ENCODE measurements at regions not wholly inside any gene's neighbourhood (a gene's known extent, or its start where the extent isn't known, plus 50 kb on each side); places are given as distances from the start of the nearest gene placed in this dataset.
"Not testable (repeated sequence)": the region's sequence is repeated elsewhere in the genome, so short reads cannot be mapped to it uniquely, and the experiment has no call there.

GRCh38 chr11:83349296-83349695 lies 63.1 kb upstream of the CCDC90B start:
- Histone ChIP-seq H2AFZ (no peak overlapping the region), H3K27ac (no peak overlapping the region), H3K27me3 (ENCODE audit: control insufficient read depth, insufficient read depth, low read length) (no peaks in the 10 kb centered on the region), H3K36me3 (ENCODE audit: control insufficient read depth, insufficient read depth, low read length) (no peaks in the 10 kb centered on the region), H3K9ac (no peak overlapping the region), H3K4me3 (ENCODE audit: low read depth, low read length) (no peak overlapping the region), H3K4me1 (no peaks in the 10 kb centered on the region), H3K9me3 (ENCODE audit: control insufficient read depth, low read length) (no peaks in the 10 kb centered on the region), H3K4me2 (ENCODE audit: low read length) (no peak overlapping the region), H3K79me2 (no peaks in the 10 kb centered on the region)
- TF ChIP-seq, protein P1, sequence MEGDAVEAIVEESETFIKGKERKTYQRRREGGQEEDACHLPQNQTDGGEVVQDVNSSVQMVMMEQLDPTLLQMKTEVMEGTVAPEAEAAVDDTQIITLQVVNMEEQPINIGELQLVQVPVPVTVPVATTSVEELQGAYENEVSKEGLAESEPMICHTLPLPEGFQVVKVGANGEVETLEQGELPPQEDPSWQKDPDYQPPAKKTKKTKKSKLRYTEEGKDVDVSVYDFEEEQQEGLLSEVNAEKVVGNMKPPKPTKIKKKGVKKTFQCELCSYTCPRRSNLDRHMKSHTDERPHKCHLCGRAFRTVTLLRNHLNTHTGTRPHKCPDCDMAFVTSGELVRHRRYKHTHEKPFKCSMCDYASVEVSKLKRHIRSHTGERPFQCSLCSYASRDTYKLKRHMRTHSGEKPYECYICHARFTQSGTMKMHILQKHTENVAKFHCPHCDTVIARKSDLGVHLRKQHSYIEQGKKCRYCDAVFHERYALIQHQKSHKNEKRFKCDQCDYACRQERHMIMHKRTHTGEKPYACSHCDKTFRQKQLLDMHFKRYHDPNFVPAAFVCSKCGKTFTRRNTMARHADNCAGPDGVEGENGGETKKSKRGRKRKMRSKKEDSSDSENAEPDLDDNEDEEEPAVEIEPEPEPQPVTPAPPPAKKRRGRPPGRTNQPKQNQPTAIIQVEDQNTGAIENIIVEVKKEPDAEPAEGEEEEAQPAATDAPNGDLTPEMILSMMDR (IDR thresholded peaks at IDR 0.05), result no peak

DNA sequence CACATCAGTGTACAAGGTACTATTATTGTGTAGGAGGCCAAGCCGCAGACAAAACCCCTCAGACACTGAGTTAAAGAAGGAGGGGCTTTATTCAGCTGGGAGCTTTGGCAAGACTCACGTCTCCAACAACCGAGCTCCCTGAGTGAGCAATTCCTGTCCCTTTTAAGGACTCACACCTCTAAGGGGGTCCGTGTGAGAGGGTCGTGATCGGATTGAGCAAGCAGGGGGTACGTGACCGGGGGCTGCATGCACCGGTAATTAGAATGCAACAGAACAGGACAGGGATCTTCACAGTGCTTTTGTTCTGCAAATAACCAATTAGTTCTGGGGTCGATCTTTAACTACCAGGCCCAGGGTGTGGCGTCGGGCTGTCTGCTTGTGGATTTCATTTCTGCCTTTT lies 60.5 kb upstream of the CCDC90B start:
- H3K27ac ChIP-seq; H3K9ac ChIP-seq; H3K4me1 ChIP-seq; H2AFZ ChIP-seq; H3K79me2 ChIP-seq; H3K27me3 ChIP-seq (ENCODE audit: control insufficient read depth, insufficient read depth, low read length); H3K9me3 ChIP-seq (ENCODE audit: control insufficient read depth, low read length); H3K4me3 ChIP-seq (ENCODE audit: low read depth, low read length); H3K4me2 ChIP-seq (ENCODE audit: low read length); H3K36me3 ChIP-seq (ENCODE audit: control insufficient read depth, insufficient read depth, low read length): not testable (repeated sequence)

DNA sequence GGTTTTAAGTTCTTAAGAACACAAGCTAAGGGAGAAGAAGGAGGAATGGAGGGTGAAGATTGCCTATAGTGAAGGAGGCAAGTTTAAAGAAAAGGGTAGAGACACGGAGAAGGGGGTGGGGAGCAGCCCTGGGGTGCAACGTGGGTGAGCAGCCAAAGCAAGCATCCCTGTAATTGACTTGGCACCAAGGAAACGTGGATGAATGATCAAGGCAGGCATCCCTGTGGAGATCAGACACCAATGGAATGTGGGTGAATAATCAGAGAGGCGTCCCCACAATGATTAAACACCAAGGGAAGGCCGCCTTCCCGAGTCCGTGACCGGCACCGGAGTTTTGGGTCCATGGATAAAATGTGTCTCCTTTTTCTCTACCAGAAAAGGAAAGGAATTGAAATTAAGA lies 58.4 kb upstream of the CCDC90B start:
- not testable (repeated sequence) for H3K36me3 ChIP-seq (ENCODE audit: control insufficient read depth, insufficient read depth, low read length); H3K4me3 ChIP-seq (ENCODE audit: low read depth, low read length); H3K79me2 ChIP-seq; H2AFZ ChIP-seq; H3K4me2 ChIP-seq (ENCODE audit: low read length); H3K27me3 ChIP-seq (ENCODE audit: control insufficient read depth, insufficient read depth, low read length); H3K9me3 ChIP-seq (ENCODE audit: control insufficient read depth, low read length); H3K4me1 ChIP-seq; H3K27ac ChIP-seq; H3K9ac ChIP-seq

DNA sequence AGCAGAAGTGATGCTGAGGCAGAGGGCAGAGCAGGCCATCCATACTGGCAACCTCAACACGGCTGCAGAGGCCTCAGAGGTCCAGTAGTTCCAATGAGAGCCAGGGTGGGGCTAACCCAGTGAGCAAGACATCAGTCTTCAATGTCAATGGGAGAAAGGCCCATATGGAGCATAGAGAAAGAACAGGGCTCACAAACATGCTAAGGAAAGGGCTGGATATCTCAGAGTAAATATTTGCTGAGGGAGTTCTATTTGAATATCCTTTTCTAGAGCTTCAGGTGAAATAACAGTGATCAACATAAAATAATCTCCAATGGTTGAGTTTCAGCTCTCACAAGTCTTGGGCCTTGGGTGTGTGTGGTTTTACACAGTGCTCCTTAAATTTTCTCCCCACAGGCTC lies 50.8 kb upstream of the CCDC90B start:
- H3K79me2 ChIP-seq, result no peaks in the 10 kb centered on the region
- no peaks in the 10 kb centered on the region for H3K9me3 ChIP-seq (ENCODE audit: control insufficient read depth, low read length)
- no peaks in the 10 kb centered on the region for H3K27me3 ChIP-seq (ENCODE audit: control insufficient read depth, insufficient read depth, low read length)
- H3K27ac ChIP-seq, result no peak overlapping the region
- no peaks in the 10 kb centered on the region for H3K4me1 ChIP-seq
- no peaks in the 10 kb centered on the region for H3K36me3 ChIP-seq (ENCODE audit: control insufficient read depth, insufficient read depth, low read length)
- no peak overlapping the region for H3K4me3 ChIP-seq (ENCODE audit: low read depth, low read length)
- H3K4me2 ChIP-seq (ENCODE audit: low read length), result no peak overlapping the region
- no peak overlapping the region for H2AFZ ChIP-seq
- no peak overlapping the region for H3K9ac ChIP-seq
- TF ChIP-seq, protein P1 (IDR thresholded peaks at IDR 0.05), result no peak
